ENCODE measurements at regions not wholly inside any gene's neighbourhood (a gene's known extent, or its start where the extent isn't known, plus 50 kb on each side); places are given as distances from the start of the nearest gene placed in this dataset.

GRCh38 chr15:31483053-31483985 lies 156.7 kb downstream of the KLF13 start:
- TF ChIP-seq CTCF (IDR thresholded peaks at IDR 0.05; ENCODE audit: low read depth, low read length) (no peak), EZH2phosphoT487 (IDR thresholded peaks at IDR 0.05; ENCODE audit: low read depth) (no peak)
